AG04450 (cell line): ENCODE measurements at regions not wholly inside any gene's neighbourhood (a gene's known extent, or its start where the extent isn't known, plus 50 kb on each side); places are given as distances from the start of the nearest gene placed in this dataset.

Experiments used
- CTCF ChIA-PET: fragments of 300-600, 350-600 bp; formaldehyde crosslinking; extraction: SDS; loops from one replicate; lab custom pipeline; 2022; ENCODE audit warnings: antibody characterized with exemption, inconsistent platforms; lab: Charles Lee
- POLR2A ChIA-PET: fragments of 350-600 bp; formaldehyde crosslinking; extraction: SDS; loops from one replicate; lab custom pipeline; 2021; ENCODE audit warnings: antibody characterized with exemption, inconsistent platforms; lab: Yijun Ruan, JAX
- DNase-seq: peaks from one replicate; pipeline ENCODE4 v3.0.0-alpha.2; 2011; ENCODE audit warnings: low read depth, low spot score
- H3K27ac ChIP-seq: one replicate; pipeline ENCODE4 v1.5.1; 2012; ENCODE audit warnings: low read depth, low read length, control low read depth
- H3K27me3 ChIP-seq: one replicate; pipeline ENCODE4 v1.6.0; 2012; ENCODE audit warnings: low read length; ENCODE audit not compliant: control insufficient read depth, insufficient read depth
- H3K4me3 ChIP-seq: 2 replicates; pipeline ENCODE4 v1.5.1; 2011; ENCODE audit warnings: mild to moderate bottlenecking, low read depth, low read length, control low read depth
- H3K9me3 ChIP-seq: 2 replicates; pipeline ENCODE4 v1.5.1; 2012; ENCODE audit warnings: low read length; ENCODE audit not compliant: control insufficient read depth, insufficient read depth
- CTCF ChIP-seq: IDR thresholded peaks from 2 replicates; pipeline ENCODE4 v1.5.1; 2011; ENCODE audit warnings: low read depth, low read length, control low read depth, inconsistent platforms

DNA sequence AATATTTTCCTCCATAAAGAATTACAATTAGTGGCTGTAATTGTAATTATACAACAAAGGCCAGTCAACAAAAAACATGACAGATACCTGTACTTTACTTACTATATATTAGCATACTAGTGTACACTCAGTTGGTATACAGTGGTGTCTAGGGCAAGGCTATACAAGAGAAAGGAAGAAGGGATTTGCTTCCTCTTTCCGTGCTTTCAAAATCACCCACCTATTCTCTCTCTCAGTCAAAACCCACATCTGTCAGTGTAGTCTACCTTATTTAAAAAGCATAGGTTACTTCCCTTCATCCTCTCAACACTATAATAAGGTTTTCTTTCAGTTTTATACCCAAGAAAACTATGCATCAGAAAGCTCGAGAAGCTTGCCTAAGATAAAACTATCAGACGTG lies 355.8 kb upstream of the NR5A2 start:
- Histone ChIP-seq H3K27ac (no peak overlapping the region), H3K4me3 (no peak overlapping the region), H3K27me3 (peaks cover 2% of the 10 kb centered on the region), H3K9me3 (no peaks in the 10 kb centered on the region)
- DNase-seq, result no peak
- TF ChIP-seq CTCF, result no peak
- ChIA-PET CTCF (no interaction called here), POLR2A (no interaction called here)

DNA sequence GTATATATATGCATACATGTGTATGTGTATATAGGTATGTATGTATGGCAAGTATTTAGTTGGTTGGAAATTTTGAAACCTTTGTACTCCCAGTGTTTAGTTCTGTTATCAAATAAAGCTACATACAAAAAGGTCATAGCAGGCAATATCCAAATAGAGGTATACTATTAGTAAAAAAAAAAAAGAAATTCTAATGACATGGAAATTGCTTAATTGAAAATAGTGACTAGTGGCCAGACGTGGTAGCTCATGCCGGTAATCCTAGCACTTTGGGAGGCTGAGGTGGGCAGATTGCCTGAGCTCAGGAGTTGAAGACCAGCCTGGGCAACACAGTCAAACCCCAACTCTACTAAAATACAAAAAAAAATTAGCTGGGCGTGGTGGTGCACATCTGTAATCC lies 351.6 kb upstream of the NR5A2 start:
- Histone ChIP-seq H3K27me3 (no peaks in the 10 kb centered on the region), H3K9me3 (no peaks in the 10 kb centered on the region), H3K4me3 (no peak overlapping the region), H3K27ac (no peak overlapping the region)
- POLR2A ChIA-PET, result no interaction called here
- CTCF ChIA-PET, result interaction anchor here (0.5 to 1.4 kb wide), 3 partner anchors 8 to 861 kb away, joined by 3 to 5 read pairs (median 3); no protein-coding TSS in a partner anchor
- TF ChIP-seq CTCF, result no peak
- no peak for DNase-seq

DNA sequence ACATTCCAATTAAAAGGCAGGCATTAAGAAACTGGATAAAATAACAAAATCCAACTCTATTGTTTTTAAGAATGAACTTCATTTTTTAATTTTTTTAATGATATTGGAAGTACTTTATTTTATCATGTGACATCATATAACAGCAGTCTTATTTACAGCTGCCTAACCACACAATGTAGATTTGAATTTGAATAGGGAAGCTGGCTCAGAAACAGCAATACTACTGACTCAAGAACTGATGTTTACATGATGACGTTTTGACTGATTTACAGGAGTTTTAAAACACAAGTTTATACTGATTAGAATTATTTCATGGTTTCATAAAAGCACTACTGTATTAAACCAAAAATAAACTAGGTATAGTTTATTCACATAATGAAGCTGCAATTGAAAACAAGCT lies 348.7 kb upstream of the NR5A2 start:
- POLR2A ChIA-PET, result no interaction called here
- no peak for TF ChIP-seq CTCF

DNA sequence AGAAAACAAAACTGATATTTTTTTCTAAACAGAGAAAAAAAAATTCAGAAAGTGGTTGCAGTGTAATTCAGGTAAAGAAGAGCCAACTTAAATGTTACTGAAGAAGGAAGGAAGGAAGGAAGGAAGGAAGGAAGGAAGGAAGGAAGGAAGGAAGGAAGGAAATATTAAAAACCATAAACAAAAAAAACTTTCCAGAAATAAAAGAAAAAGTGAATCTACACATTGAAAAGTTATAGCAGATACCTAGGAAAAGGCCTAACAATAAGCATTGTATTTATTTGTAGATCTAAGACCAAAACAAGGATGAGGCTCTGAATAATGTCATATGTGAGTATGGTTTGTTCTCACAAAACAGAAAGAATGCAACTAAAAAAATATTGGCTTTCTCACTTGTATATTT lies 345.4 kb upstream of the NR5A2 start:
- ChIA-PET POLR2A (no interaction called here), CTCF (interaction anchor here (1.4 kb wide), 1 partner anchor 495 kb away, joined by 3 read pairs; no protein-coding TSS in a partner anchor)
- TF ChIP-seq CTCF, result no peak
- H3K4me3 ChIP-seq, result no peak overlapping the region
- DNase-seq, result no peak
- H3K9me3 ChIP-seq, result no peaks in the 10 kb centered on the region
- no peaks in the 10 kb centered on the region for H3K27me3 ChIP-seq
- no peak overlapping the region for H3K27ac ChIP-seq

More for the DNA sequence above, 348.7 kb upstream of the NR5A2 start:
- H3K4me3 ChIP-seq, result no peak overlapping the region
- no peak for DNase-seq
- H3K27me3 ChIP-seq, result no peaks in the 10 kb centered on the region
- H3K27ac ChIP-seq, result no peak overlapping the region
- H3K9me3 ChIP-seq, result no peaks in the 10 kb centered on the region
- CTCF ChIA-PET, result no interaction called here

- ChIA-PET POLR2A (no interaction called here), CTCF (interaction anchor here (0.5 to 5.9 kb wide), 56 partner anchors 9 to 1105 kb away, joined by 3 to 90 read pairs (median 3); partner anchors contain the start of gene NR5A2)
- peak; percentile 83 for TF ChIP-seq CTCF
- Histone ChIP-seq H3K4me3 (no peak overlapping the region), H3K27me3 (no peaks in the 10 kb centered on the region), H3K9me3 (no peaks in the 10 kb centered on the region), H3K27ac (no peak overlapping the region)
- DNase-seq, result peak; percentile 30
Measured at GRCh38 chr1:199684686-199685273, 342.7 kb upstream of the NR5A2 start.
